ENCODE measurements at regions not wholly inside any gene's neighbourhood (a gene's known extent, or its start where the extent isn't known, plus 50 kb on each side); places are given as distances from the start of the nearest gene placed in this dataset.

- no peak for DNase-seq (ENCODE audit: low read depth in 2 of 2)
These were observed 147.5 kb downstream of the CRYBB2 start for GRCh38 chr22:25366876-25367466.

DNA sequence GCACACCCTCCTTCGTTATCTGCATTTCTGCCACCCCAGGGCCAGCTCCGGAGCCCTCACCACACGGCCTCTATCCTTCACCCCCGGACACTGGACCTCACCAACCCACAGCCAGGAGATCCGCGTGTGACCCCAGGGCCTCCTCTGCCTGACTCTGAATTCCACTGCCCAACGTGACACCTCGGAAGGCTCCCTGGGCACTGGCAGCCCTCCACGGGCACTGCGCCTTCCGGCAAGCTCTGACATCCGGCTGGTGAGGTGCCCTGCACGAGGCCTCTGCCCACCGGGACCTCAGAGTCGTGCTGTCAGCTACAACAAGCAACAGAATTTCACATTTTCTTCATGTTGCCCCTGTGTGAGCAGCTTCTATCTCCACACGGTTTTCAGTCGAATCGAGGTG is 148.3 kb downstream of the CRYBB2 start:
- DNase-seq (ENCODE audit: low read depth in 2 of 2): no peak

DNA sequence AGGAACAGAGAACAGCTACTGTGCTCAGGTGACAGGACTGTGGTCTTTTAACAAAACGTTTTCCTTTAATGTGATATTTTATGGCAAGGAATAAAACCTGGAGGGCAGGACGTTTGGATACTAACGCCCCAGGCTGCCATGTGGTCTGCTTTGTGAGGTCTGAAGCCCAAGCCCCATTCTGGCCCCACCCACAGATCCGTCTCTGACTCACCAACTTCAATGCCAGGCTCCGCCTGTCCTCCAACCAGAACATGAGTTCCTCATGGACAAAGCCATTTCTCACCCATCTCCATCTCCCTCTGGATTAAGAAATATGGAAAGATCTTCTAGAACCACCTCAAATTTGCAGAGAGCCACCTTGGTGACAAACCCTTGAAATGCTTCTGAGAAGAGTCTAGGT is 148.8 kb downstream of the CRYBB2 start:
- DNase-seq (ENCODE audit: low read depth in 2 of 2): no peak

GRCh38 chr22:25369041-25369440 is 149.6 kb downstream of the CRYBB2 start:
- no peak for DNase-seq (ENCODE audit: low read depth in 2 of 2)

DNA sequence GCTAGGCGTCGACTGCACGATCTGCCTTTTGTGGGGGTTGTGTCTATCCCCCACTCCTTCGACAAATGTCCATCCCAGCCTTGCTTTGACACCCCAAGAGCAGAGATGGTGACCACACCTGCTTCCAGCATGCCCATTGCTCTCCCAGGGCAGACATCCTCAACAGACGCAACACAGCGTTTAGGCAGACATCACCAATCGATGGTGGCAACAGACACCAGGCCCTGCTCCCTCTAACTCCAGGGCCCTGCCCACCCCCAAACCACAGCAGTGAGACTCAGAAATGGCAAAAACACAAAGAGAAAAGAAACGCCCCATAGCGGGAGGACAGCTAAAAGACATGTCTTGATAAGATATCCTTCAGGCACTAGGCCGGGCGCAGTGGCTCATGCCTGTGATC is 150.9 kb downstream of the CRYBB2 start:
- no peak for DNase-seq (ENCODE audit: low read depth in 2 of 2)

DNA sequence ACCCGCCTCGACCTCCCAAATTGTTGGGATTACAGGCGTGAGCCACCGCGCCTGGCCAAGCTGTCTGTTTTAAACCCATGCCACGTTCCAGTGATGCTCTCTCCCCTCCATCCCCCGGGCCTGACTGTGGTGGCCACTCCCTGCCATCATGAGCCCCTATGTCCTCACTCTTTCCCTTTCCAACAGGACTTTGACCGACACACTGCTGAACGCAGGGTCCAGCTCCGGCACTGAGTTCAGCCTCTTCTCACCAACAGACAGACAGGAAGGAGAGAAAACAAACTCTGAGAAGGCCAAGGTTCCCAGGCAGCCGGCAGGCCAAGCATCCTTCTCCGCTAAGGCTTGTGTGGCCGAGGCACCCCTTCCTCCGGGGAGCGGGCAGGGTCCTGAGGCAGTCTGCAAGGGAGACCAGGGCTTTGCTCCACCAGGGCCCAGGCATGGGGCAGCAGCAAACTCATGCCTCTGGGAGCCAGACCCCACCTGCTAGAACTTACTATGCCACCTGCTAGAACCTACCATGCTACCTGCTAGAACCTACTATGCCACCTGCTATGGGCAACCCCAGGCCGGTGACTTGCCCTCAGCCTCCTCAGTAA is 152.7 kb downstream of the CRYBB2 start:
- no peak for DNase-seq (ENCODE audit: low read depth in 2 of 2)

- DNase-seq (ENCODE audit: low read depth in 2 of 2): no peak
These were observed 154.5 kb downstream of the CRYBB2 start for GRCh38 chr22:25373961-25374360.

- no peak for DNase-seq (ENCODE audit: low read depth in 2 of 2)
These were observed 155.4 kb downstream of the CRYBB2 start for GRCh38 chr22:25374869-25375268.

DNA sequence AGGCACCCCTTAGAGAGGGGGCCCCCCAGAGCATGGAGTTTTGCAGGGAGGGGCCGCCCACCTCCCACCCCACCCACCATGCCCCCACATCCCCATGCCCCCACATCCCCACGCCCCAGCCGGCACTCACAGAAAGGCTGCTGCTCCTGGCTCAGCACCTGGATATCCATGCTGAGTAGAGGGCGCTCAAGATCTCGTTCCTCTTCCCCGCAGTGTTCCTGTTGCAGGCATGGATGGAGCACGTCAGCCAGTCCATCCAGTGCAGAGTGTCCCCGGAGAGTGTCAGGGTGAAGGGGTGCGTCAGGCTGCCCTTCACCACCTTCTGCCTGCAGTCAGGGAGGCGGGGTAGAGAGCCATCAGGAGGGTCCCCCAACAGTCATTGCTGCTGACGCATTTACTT is 156.2 kb downstream of the CRYBB2 start:
- DNase-seq (ENCODE audit: low read depth in 2 of 2): no peak

GRCh38 chr22:25377699-25378098 is 158.3 kb downstream of the CRYBB2 start:
- DNase-seq (ENCODE audit: low read depth in 2 of 2): no peak

- DNase-seq (ENCODE audit: low read depth in 2 of 2): no peak
These were observed 160.8 kb downstream of the CRYBB2 start for GRCh38 chr22:25380122-25380747.

DNA sequence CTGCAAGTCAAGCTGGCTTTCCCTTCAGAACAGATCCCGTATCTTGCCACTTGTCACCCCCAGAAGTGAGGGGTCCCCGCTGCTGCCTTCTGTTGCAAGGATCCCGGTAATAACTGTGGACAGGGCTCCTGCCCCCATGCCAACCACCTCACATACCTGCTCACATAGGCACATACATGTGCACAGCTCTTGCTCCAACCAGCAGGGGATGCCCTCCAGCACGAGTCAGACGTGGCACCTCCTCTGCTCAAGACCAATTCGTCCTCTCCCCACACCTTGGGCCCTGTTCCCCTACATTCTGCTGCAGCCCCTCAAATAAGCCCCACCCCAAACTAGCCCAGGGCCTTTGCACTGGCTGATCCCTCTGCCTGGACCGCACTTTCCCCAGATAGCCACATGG is 163.3 kb downstream of the CRYBB2 start:
- no peak for DNase-seq (ENCODE audit: low read depth in 2 of 2)

GRCh38 chr22:25383278-25383820 is 163.9 kb downstream of the CRYBB2 start:
- DNase-seq (ENCODE audit: low read depth in 2 of 2): no peak

DNA sequence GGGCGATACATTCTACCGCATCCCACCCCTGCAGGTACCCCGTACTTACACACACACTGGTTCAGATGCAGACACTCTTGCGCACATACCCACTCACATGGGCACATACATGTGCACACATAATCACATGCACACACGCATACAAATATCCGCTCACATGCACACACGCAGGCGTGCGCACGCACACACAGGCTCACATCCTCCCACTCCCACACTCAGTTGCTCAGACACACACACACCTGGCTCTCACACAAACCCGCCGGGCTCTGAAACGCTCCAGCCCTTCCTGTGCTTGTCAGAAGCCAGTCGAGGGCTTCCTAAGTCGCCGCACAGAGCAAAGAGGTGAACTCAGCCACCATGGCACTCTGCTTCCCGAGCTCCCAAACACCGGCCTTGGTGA is 164.5 kb downstream of the CRYBB2 start:
- no peak for DNase-seq (ENCODE audit: low read depth in 2 of 2)

DNA sequence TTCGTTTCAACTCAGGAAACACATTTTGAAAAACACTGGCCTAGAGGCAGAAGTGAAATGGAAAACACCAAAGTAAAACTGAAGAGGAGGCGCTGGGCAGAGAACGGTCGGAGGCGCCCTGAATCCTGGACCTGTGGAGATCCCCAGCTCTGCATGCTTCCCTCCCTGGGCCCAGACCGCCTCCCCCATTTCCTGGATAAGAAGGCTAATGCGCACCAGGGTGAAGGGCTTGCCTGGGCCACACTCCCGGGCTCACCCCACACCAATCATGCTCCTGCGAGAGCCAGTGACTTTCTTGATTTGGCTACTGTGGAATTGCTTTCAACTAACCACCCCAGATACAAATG is 167.1 kb downstream of the CRYBB2 start:
- DNase-seq (ENCODE audit: low read depth in 2 of 2): no peak

DNA sequence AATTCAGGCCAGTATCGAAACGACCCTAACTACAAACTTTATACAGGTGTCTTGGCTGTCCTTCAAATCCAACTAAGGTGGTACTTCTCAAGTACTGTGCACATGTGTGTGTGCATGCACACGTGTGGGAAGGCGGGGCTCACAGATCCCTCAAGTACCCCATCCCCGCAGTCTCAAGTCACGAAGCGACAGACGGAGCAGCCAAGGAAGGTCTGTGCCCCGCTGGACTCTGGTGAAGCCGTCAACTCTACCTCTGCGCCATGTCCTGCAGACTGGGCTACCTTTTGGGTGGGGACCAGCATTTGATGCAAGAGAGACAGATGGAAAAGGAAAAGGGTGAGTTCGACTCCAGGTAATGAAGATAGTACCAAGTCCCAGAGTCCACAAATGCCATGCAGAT is 169.0 kb downstream of the CRYBB2 start:
- no peak for DNase-seq (ENCODE audit: low read depth in 2 of 2)

DNA sequence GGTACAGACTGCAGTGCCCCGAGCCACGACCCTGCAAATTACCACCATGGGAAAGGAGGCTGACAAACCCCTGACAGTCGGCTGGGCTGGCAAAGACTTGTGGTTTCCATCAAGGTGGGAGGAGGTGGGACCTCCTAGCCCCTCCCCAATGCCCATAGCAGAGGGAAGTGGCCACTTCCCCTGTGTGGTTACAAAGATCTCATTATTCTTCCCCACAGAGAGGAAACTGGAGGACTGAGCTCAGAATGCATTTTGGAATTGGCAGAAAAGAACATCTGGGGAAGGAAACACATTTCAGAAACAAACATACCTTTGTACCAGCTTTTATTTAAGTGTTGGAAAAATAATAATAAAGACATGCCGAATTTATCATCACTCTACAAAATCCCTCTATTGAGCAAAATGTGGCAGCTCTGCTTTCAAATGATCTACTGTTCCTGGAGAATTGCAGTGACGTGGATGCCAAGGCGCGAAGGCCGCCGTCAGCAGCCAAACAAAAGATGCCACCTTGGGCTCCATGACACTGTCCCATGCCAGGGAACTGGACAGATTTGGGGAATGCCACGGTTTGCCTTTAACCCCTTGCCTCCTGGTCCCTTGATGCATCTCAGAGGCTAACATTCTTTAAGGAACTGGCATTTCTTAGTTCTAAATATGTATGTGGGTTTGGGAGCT is 169.6 kb downstream of the CRYBB2 start:
- no peak for DNase-seq (ENCODE audit: low read depth in 2 of 2)

GRCh38 chr22:25389541-25389919 is 170.1 kb downstream of the CRYBB2 start:
- no peak for DNase-seq (ENCODE audit: low read depth in 2 of 2)

DNA sequence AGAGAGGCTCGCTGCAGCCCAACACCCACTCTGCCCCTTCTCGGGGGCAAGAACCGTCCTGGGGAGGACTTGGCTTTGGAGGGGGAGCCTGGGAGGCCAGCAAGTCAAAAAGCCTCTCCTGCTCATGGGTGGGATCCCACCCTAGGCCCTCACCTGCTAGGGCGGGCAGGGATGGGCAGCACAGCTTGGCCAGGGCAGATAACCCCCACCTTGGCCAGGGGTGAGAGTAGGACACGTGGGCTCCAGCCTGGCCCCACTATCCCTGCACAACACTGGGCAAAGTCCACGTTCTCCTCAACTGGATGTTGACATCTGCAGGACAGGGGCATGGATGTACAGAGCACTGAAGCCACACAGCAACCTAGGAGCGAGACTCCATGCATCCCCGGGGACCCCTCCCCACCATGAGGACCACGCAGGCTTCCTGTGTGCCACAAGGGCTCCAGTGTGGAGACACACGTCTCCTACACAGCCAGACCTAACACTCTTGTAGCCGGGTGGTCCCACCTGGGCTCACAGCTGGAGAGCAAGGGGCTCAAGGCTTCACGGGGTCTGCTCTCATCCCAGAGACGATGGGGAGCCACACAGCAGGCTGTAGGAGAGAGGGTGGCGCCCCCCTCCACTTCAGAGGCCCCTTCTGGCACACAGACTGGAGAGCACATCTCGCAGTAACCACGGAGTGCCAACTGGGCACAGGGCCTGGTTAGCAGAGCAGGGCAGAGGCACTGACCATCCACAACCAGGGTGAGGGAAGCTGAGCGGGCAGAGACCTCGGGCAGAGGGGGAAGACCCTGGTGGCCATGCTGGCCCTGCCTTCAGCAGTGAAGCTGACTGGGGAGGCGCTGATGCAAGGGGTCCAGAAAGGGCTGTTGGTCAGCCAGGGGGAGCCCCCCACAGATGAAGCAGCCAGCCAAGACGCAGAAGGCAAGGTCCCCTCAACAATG is 171.1 kb downstream of the CRYBB2 start:
- no peak for DNase-seq (ENCODE audit: low read depth in 2 of 2)

DNA sequence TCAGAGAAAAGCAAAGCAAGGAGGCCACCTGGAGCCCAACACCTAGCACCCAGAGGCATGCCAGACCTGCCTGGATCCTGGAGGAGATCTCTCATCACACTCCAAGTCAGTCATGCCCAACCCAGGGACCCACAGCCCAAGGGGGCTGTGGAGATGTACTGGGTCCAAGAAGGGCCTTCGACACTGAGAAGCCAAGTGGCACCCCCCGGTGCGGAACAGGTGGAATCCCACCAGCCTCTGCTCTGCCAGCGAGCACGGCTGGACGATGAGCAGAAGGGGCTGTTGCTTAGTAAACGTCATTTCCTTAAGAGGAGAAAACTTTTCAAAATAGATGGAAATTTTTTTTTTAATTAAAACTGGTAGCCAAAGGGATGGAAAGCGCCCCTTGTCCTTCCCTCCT is 171.9 kb upstream of the GRK3 start:
- no peak for DNase-seq (ENCODE audit: low read depth in 2 of 2)

DNA sequence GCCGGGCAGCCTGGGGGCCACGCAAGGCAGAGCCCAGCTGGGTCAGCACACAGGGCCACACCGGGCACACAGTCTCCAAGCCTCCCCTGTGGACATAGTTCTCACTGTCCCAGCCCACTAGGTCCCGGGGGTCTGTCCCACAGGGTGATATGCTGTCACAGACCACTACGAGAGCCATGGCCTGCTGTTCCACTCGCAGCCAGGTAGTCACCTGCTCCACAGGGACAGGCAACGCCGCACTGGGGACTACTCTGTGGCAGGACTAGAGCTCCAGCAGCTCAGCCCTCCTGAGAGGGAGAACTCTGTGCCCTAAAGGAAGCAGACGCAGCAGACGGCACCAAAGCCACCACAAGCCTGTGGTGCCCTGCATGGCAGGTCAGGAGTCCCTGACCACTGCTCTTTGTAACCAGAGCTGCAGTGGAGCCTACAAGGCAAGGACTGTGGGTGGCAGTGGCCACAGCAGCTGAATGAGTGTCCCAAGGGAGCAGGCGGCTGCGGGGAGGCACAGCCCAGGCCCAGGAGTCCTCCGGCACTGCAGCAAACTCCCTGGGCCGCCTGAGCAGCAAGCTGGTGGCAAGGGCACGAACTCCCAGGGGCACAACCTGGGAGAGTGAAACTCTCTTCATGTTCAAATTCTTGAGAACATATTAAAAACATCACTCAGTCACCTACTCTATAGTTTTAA is 171.2 kb upstream of the GRK3 start:
- DNase-seq (ENCODE audit: low read depth in 2 of 2): no peak
